NCI-H526 treated with DMSO at 0.1 percent for 48 hours (cell line): ENCODE measurements at regions not wholly inside any gene's neighbourhood (a gene's known extent, or its start where the extent isn't known, plus 50 kb on each side); places are given as distances from the start of the nearest gene placed in this dataset.
A peak's percentile ranks its signal among the peaks of the same experiment; 100 is the strongest.
"Not testable (repeated sequence)": the region's sequence is repeated elsewhere in the genome, so short reads cannot be mapped to it uniquely, and the experiment has no call there.

Experiments
- DNase-seq: peaks from one replicate; lab custom pipeline; 2025; lab: John Stamatoyannopoulos, UW

DNA sequence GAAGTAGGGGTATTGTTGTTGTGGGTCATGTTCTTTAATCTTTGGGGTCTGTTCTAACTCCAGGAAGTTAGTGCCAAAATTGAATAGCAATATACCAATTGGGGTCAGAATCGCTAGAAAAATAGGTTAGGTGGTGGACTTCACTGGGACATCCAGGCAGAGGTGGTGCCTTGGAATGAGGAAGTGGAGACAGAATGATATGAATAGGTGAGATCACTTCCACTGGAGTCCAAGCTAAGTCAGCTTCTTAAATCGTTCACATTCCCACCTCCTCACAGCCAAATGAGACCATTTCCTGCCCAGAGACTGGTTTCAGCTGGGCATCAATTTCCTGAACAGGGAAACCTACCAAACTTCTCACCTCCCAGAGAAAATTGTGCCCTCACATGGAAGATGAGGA, 137.8 kb upstream of the RAB4A start:
- DNase-seq = no peak

- no peak for DNase-seq
Observed at GRCh38 chr1:229133811-229134210, 137.1 kb upstream of the RAB4A start.

GRCh38 chr1:229134381-229135217, 136.3 kb upstream of the RAB4A start:
- DNase-seq = not testable (repeated sequence)

DNA sequence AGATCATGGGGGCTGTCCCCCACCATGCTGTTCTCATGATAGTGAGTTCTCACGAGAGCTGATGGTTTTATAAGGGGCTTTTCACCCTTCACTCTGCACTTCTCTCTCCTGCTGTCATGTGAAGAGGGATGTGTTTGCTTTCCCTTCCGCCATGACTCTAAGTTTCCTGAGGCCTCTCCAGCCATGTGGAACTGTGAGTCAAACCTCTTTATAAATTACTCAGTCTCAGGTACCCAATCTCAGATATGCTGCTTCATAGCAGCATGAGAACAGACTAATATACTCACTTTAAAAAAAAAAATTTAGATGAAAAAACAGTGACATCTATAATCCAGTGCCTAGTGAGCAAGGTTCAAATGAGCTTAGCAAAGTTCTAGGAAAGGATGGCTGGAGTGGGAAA, 135.1 kb upstream of the RAB4A start:
- DNase-seq = no peak

- DNase-seq = no peak
Observed at GRCh38 chr1:229136822-229137221, 134.1 kb upstream of the RAB4A start.

- no peak for DNase-seq
Observed at GRCh38 chr1:229137271-229137670, 133.6 kb upstream of the RAB4A start.

GRCh38 chr1:229138058-229138457, 132.9 kb upstream of the RAB4A start:
- no peak for DNase-seq

DNA sequence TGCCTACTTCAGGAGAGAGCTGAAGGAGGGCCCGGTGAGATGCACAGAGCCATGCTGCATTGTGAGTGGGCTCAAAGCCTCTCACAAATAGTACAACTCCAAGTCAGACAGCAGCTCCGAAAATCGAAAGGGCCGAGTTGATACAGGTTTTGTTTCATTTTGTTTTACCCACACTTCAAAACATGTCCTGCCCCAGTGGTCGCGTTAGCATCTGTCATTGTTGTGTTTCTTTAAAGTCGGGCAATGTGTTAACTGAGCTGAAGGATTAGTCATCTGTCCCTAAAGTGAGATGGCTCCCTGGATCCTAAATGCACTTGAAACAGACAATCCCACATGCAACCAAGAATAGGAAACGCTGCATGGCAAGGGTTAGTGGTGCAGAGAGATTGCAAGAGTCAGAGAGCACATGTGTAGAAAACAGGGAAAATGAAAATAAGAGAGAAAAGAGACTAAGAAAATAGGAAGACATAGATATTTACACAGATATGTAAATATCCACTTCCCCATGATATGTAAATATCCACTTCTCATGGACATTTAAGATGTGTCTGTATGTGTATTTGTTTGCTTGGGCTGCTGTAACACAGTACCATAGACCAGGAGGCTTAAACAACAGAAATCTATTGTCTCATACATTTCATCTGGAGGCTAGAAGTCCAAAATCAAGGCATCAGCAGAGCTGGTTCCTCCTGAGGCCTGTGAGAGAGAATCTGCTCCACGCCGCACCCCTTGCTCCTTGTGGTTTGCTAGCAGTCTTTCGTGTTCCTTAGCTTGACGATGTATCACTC, 131.4 kb upstream of the RAB4A start:
- no peak for DNase-seq

DNA sequence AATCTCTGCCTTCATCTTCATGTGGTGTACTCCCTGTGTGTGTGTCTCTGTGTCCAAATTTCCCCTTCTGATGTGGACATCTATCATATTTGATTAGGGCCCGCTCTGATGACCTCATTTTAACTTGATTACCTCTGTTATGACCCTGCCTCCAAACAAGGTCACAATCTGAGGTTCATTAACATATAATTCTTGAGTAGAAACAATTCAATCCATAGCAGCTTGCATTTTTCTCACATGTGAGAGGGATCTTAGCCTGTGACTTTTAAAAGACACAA, 130.9 kb upstream of the RAB4A start:
- DNase-seq = no peak

GRCh38 chr1:229141271-229141670, 129.6 kb upstream of the RAB4A start:
- DNase-seq = no peak

DNA sequence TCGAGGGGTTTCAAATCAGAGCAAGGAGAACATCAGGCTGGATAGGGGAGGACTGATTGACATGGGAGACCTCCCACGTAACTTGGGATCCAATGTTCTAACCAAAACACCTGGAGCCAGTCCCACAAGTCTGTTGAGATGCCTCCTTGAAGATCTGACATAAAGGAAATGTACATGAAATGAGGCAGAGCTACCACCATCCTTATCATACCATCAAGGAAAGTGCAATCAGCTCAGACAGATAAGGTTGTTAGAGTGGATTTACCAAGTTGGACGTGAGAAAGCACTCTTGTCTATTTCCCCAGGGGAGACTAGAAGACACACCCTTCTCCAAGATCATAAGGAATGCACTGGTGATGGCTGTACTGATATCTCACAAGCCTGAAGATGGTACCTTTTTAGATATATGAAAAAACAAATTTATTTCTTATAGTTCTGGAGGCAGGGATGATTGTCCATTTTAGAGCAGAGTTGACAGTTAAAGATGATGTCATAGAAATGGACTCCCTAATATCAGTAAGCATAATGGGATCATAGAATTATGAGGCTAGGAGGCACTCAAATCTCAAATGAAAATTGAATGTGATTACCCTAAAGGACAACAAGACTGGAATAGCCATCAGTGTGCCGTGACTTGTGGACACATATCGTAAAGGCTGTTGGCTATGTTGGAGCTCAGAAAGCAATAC, 129.1 kb upstream of the RAB4A start:
- DNase-seq = no peak

GRCh38 chr1:229142471-229142870, 128.4 kb upstream of the RAB4A start:
- DNase-seq = no peak

DNA sequence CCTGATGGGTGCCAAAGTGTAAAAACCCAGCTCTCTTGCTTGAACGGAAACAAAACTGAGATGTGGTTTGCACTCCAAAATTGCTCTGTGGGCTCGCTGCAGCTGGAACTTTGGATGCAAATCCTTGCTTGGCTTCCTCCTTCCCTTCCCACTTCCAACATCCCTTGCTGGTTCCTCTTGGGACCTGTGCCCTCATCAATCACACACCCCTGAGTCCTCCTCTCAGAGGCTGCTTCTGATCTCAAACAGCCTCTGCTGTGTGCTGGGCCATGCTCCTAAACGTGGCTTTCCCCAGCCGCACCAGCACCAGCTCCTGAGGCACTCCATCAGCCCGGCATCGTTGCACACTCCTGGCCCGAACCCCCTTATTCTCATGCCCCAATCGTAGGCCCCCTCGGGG, 124.3 kb upstream of the RAB4A start:
- no peak for DNase-seq

- DNase-seq = no peak
Observed at GRCh38 chr1:229147072-229147471, 123.8 kb upstream of the RAB4A start.

GRCh38 chr1:229148041-229148671, 122.8 kb upstream of the RAB4A start:
- DNase-seq = peak; percentile 80

GRCh38 chr1:229148743-229149142, 122.2 kb upstream of the RAB4A start:
- no peak for DNase-seq

DNA sequence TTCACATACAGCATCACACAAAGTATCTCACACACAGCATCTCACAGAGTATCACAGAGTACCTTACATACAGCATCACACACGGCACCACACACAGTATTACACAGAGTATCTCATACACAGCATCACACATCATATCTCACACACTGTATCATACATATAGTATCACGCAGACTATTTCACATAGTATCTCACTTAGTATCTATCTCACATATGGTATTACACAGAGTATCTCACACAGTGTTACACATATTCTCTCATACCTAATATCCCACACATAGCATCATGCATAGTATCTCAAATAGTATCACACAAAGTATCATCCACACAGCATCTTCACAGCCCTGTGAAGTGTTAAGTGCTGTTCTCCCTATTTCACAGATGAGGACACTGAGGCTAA, 121.5 kb upstream of the RAB4A start:
- DNase-seq = no peak

DNA sequence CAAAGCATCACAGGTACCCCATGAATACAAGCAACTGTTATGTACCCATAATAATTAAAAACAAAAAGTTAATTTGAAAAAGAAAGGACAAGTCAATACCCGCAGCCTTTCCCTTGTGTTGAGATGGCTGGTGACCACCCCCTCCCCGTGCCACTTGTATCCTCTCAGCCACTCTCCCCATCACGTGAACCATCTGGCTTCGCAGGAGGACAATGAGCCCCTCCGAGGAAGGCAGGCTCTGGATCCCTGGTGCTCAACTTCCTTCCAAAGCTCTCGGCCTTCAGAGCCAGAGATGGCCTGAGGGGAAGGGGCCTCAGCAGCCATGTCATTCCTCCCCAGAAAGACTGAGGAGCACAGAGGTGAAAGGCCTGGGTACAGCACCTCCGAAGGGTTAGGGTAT, 120.4 kb upstream of the RAB4A start:
- no peak for DNase-seq

GRCh38 chr1:229151412-229151811, 119.5 kb upstream of the RAB4A start:
- not testable (repeated sequence) for DNase-seq

DNA sequence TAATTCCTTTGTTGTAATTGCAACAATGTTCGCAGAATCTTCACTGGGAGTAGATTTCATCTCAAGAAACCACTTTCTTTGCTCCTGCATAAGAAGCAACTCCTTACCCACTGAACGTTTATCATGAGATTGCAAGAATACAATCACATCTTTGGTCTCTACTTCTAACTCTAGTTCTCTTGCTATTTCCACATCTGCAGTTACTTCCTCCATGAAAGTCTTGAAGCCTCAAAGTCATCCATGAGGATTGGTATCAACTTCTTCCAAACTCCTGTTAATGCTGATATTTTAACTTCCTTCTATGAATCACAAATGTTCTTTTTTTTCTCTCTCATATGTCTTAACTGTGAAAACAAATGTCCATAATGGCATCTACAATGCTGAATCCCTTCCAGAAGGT, 118.6 kb upstream of the RAB4A start:
- DNase-seq = no peak

GRCh38 chr1:229153955-229154548, 116.9 kb upstream of the RAB4A start:
- DNase-seq = no peak

DNA sequence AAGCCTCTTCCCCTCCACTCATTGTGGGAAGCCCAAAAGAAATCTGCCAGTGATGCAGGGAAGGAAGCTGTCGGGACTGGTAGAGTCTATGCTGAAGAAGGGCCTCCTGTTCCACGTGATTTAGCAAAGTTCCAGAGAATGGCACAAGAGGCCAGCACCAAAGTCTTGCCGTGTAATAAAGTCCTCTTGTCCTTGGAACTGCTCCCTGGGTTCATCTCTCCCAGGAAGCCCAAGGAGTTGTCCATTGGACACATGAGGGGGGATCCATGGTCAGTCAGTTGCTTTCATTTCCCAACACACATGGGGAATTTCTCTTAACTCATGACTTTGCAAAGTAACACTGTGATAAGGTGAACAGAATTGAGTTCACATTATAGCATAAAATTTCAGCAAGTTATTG, 116.1 kb upstream of the RAB4A start:
- no peak for DNase-seq
